ENCODE measurements at regions not wholly inside any gene's neighbourhood (a gene's known extent, or its start where the extent isn't known, plus 50 kb on each side); places are given as distances from the start of the nearest gene placed in this dataset.

GRCh38 chr13:22014469-22014868, 343.6 kb downstream of the FGF9 start:
- TF ChIP-seq CTCF (IDR thresholded peaks at IDR 0.05) = no peak
- no peak for TF ChIP-seq POLR2AphosphoS5 (IDR thresholded peaks at IDR 0.05; ENCODE audit: low read depth, low read length)
- no peak for TF ChIP-seq REST (IDR thresholded peaks at IDR 0.05; ENCODE audit: insufficient read depth in 1 of 2, low read depth in 2 of 2, low read length in 1 of 2)
- TF ChIP-seq TCF7L2 (IDR thresholded peaks at IDR 0.05; ENCODE audit: low read depth, low read length) = no peak
